SK-N-MC (cell line): ENCODE measurements at regions not wholly inside any gene's neighbourhood (a gene's known extent, or its start where the extent isn't known, plus 50 kb on each side); places are given as distances from the start of the nearest gene placed in this dataset.

Source experiments
- DNase-seq: peaks from one replicate; pipeline ENCODE4 v3.0.0-alpha.2; 2011; ENCODE audit warnings: low read depth, low spot score
- H3K27ac ChIP-seq: fragments of 200-600 bp; sonication (generic); 2 replicates; pipeline ENCODE4 v1.5.1; 2016; ENCODE audit warnings: mixed run types
- H3K36me3 ChIP-seq: fragments of 200-600 bp; sonication (generic); 2 replicates; pipeline ENCODE4 v1.6.1; 2017; ENCODE audit warnings: antibody characterized with exemption, low read length, mixed read lengths; ENCODE audit not compliant: insufficient read depth
- H3K4me3 ChIP-seq: fragments of 200-600 bp; sonication (generic); 2 replicates; pipeline ENCODE4 v1.5.1; 2016
- H3K9ac ChIP-seq: fragments of 200-600 bp; sonication (generic); 2 replicates; pipeline ENCODE4 v1.8.0; 2017; ENCODE audit warnings: mixed run types, mixed read lengths; ENCODE audit not compliant: insufficient read length
- H3K9me3 ChIP-seq: fragments of 200-600 bp; sonication (generic); 2 replicates; pipeline ENCODE4 v1.6.1; 2017; ENCODE audit warnings: low read depth, mild to moderate bottlenecking, antibody characterized with exemption, low read length, moderate library complexity, mixed read lengths
- EZH2 ChIP-seq: fragments of 200-600 bp; sonication (generic); IDR thresholded peaks from one replicate; pipeline ENCODE4 v1.6.1; 2017; ENCODE audit warnings: antibody characterized with exemption
- FOXP2 ChIP-seq: optimal IDR thresholded peaks from 2 replicates; pipeline ENCODE3; 2011; ENCODE audit warnings: mild to moderate bottlenecking, moderate library complexity; ENCODE audit not compliant: insufficient read depth; ENCODE audit errors: extremely low read length, control extremely low read depth
- POLR2AphosphoS5 ChIP-seq: IDR thresholded peaks from 2 replicates; pipeline ENCODE4 v1.6.1; 2012; ENCODE audit warnings: mild to moderate bottlenecking, low read depth, low read length, borderline replicate concordance

DNA sequence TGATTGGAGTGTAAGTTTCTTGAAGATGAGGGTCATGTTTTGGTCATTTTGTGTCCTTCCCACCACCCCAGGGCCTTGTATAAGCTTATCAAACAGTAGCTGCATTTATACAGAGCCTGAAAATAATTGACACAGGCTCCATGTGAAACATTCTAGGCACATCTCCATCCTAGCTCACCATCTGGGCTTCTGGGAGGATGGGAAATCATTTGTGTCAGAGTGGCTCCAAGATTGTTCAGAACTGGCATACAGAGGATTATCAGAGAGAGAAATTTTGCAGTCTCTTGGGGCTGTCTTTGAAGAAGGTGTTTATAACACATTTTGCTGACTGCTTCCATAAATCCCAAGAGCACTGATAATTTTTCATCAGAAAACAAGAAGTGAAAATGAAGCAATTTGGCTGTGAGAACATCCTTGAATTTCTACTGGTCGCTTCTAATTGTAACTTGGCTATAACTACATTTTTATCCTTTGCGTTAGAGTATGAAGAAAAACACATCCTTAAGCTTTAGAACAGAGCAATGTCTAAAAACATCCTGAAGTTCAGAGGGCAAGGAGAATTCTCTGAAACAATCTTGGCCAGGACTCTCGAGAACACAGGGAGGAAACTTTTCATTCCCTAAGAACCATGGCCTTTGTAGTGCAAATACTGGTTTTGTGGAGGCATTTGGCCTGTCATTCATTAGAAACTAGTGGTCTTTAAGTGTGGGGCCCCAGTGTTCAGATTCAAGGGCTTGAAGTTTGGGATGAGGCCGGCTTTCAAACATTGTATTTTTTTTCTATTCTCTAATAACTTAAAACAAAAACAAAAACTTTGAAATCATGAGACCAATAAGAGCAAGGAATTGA, 151.1 kb downstream of the DACT1 start:
- Histone ChIP-seq H3K9ac (no peak overlapping the region), H3K27ac (no peak overlapping the region), H3K36me3 (no peaks in the 10 kb centered on the region), H3K9me3 (no peaks in the 10 kb centered on the region), H3K4me3 (no peak overlapping the region)
- DNase-seq: no peak
- TF ChIP-seq FOXP2 (no peak), POLR2AphosphoS5 (no peak), EZH2 (no peak)

DNA sequence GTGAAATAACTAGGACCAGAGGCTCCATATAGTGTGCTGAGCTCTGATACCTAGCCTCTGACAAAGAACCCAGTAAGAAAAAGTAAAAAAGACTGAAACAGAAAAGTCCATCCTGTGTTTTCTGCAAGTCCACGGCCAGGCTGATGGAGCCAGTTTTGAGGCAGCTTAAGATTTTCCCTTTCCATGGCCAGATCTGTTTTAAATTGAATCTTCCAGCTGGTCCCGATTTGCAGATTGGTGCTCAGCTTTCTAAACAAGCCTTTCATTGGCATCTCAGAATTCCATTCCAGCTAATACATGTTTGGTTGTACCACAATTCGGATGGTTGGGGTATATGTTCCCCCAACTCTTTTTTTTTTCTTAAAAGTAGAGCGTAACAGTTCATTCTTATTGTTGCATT, 152.0 kb downstream of the DACT1 start:
- H3K9me3 ChIP-seq: no peaks in the 10 kb centered on the region
- TF ChIP-seq FOXP2: no peak
- TF ChIP-seq EZH2: no peak
- TF ChIP-seq POLR2AphosphoS5: no peak
- H3K27ac ChIP-seq: no peak overlapping the region
- no peaks in the 10 kb centered on the region for H3K36me3 ChIP-seq
- H3K9ac ChIP-seq: no peak overlapping the region
- no peak overlapping the region for H3K4me3 ChIP-seq
- DNase-seq: no peak

DNA sequence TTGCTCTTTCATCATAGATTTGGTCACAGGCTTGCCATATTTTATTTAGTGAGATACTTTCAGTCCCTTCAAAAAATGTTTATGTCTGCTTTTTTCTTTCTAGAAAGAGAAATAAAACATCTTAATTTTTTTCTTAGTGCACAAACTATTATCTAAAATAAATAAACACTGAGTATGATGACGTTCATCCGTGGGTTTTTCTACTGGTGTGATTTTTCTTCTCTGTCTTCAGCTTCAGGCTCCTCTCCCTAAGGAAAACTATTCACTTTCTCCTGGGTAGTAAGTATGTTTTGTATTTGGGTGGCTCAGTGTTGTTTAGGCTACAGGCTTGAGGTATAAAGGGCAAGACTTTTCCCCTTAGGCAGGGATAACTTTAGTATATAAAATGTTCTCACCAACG, 154.7 kb downstream of the DACT1 start:
- Histone ChIP-seq H3K9ac (no peak overlapping the region), H3K27ac (no peak overlapping the region), H3K9me3 (no peaks in the 10 kb centered on the region), H3K4me3 (no peak overlapping the region), H3K36me3 (no peaks in the 10 kb centered on the region)
- DNase-seq: no peak
- TF ChIP-seq FOXP2 (no peak), POLR2AphosphoS5 (no peak), EZH2 (no peak)

DNA sequence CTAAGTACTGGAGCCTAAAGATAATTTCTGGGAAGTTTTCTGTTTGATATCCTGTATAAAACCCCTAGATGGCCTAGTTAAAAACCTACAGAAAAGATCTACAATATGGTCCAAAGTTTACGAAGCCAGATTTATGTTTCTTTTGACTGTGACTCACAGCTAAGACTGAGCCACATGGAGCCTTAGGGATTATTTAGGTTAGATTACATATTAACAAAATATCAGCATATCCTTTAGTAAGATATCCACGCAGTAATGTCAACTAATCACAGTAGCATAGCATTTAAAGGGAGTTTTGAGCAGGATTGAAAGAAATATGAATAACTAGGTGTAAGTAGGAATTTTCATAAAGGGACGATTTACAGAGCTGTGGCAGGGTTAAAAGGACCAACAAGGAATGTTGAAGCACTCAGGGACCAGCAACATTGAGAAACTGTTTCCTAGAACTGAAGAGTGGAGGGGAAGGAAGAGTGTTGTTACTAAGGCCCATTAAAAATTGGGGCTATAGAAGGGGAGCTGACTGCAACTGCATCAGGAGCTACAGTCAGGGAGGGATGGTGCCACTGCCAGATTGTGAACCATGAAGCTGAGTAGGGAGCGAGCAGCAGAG, 155.5 kb downstream of the DACT1 start:
- Histone ChIP-seq H3K36me3 (no peaks in the 10 kb centered on the region), H3K4me3 (no peak overlapping the region), H3K9ac (no peak overlapping the region), H3K27ac (no peak overlapping the region), H3K9me3 (no peaks in the 10 kb centered on the region)
- no peak for DNase-seq
- TF ChIP-seq FOXP2: no peak

DNA sequence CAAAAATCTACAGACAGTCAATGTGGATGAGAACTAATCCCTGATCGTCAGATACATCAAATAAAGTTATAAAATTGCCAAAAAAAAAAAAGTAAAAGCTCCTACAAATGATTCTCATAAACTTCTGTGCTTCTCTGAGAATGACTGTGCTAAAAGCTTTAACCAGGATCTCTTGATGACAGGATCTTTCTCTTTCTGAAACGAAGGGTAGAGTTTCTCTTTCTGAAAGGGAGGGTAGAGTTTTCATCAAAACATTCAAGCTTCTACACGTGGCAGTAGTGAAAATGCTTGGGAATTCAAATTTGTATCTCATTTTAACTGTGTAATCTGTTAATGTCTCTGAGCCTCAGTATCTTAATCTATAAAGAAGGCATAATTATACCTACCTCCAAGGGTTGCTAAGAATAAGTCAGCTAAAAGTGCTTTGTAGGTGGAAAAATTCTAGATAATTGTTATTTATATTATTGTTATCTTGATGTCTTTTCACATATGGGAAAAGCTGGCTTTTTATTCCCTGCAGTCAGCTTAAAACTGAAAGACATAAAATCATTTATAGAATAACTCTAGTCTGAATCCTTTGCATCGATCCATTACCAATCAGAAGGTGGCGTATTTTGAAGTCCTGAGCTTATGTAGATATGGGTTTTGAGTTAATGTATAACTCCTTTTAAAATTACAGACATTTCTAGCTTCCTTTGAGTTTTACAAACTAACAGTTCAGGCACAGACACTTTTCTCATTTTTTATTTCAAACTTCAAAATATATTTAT, 157.4 kb downstream of the DACT1 start:
- Histone ChIP-seq H3K27ac (no peak overlapping the region), H3K36me3 (no peaks in the 10 kb centered on the region), H3K9me3 (no peaks in the 10 kb centered on the region), H3K4me3 (no peak overlapping the region), H3K9ac (no peak overlapping the region)
- no peak for DNase-seq
- no peak for TF ChIP-seq POLR2AphosphoS5
- no peak for TF ChIP-seq EZH2
- TF ChIP-seq FOXP2: no peak

DNA sequence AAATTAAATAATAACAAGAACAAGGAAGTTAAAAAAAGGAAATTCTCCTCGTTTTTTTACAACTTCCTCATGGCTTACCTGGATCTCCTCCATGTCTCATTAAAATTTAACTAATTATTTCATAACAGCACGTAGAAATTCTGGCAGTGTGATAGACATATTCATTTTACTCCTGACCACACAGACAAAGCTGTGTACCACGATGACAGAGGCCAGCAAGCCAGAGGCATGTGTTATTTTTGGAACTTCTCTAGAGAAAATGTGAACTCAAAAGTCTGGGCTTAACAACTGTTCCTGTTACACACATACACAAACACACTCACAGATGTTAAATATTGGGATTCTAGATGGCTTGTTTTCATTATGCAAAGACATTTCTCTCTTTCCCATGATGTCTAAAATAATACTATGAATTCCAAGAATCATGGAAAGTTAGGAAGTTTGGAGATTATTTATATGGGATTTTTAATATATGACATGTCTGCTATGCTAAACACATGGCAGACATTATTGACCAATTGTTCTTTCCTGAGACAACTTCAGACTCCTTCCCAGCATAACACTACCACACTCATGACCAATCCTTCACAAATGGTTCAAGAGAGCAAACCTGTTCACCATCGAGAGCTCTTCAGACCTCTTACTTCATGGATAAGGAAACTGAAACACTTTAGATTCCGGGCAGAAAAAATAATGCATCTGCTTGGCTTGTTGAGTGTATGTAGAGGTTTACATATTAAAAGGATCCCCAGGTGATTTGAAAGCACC, 158.7 kb downstream of the DACT1 start:
- no peak for DNase-seq
- no peak overlapping the region for H3K27ac ChIP-seq
- TF ChIP-seq EZH2 (no peak), POLR2AphosphoS5 (no peak), FOXP2 (no peak)
- H3K9me3 ChIP-seq: no peaks in the 10 kb centered on the region
- H3K9ac ChIP-seq: no peak overlapping the region
- no peak overlapping the region for H3K4me3 ChIP-seq
- no peaks in the 10 kb centered on the region for H3K36me3 ChIP-seq

DNA sequence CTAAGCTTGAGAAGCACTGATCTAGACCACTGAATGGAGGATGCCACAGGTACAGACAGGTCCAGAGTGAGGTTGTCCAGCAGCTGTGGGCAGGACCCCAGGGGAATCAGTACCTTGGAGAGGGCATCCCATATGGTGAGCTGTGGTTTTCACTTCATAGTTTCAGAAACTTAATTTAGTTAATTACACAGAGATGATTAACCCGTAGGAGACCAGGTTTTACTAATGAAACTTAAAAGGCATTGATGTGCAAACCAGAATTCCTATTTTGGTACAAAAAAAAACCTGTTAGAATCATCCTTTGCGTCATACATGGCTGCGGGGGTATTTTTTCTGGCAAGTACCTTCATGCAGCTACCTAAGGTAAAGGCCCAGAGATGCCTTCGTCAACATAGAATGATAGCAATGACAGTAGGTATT, 159.3 kb downstream of the DACT1 start:
- no peak overlapping the region for H3K9ac ChIP-seq
- DNase-seq: no peak

DNA sequence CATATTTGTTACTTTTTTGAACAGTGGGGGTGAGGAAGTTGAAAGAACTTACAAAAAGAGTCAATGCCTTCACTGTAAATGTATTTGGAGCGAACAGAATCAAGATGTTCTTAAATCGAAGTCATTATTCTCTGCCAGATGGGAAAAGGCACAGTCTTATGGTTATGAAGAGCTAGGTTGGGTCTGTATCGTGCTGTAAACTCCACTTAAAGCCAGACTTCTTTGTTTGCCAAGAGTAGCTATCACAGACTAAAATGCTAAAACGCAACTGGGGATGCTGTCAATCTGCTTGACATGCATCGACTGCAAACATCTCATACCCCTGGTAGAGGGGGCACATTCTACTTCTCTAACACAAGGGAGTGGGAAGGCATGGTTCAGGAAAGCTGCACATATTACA, 160.4 kb downstream of the DACT1 start:
- Histone ChIP-seq H3K9me3 (no peaks in the 10 kb centered on the region), H3K36me3 (no peaks in the 10 kb centered on the region), H3K27ac (no peak overlapping the region), H3K4me3 (no peak overlapping the region), H3K9ac (no peak overlapping the region)
- TF ChIP-seq FOXP2 (no peak), EZH2 (no peak), POLR2AphosphoS5 (no peak)
- no peak for DNase-seq

More for the DNA sequence above, 159.3 kb downstream of the DACT1 start:
- Histone ChIP-seq H3K27ac (no peak overlapping the region), H3K36me3 (no peaks in the 10 kb centered on the region), H3K9me3 (no peaks in the 10 kb centered on the region), H3K4me3 (no peak overlapping the region)
- TF ChIP-seq POLR2AphosphoS5: no peak
- no peak for TF ChIP-seq EZH2
- TF ChIP-seq FOXP2: no peak
